Endodermal cell (in vitro differentiated cells): ENCODE measurements at regions not wholly inside any gene's neighbourhood (a gene's known extent, or its start where the extent isn't known, plus 50 kb on each side); places are given as distances from the start of the nearest gene placed in this dataset.

Source experiments
- DNase-seq: peaks from one replicate; pipeline ENCODE4 v3.0.0-alpha.2; 2017
- H3K27ac ChIP-seq: 2 replicates; pipeline ENCODE4 v1.5.1; 2013; ENCODE audit warnings: mild to moderate bottlenecking, low read depth, low read length, moderate library complexity
- H3K27me3 ChIP-seq: 2 replicates; pipeline ENCODE4 v1.6.1; 2013; ENCODE audit warnings: mild to moderate bottlenecking, low read length, moderate library complexity; ENCODE audit not compliant: insufficient read depth, control insufficient read depth, poor library complexity, severe bottlenecking
- H3K36me3 ChIP-seq: 2 replicates; pipeline ENCODE4 v1.7.0; 2013; ENCODE audit warnings: mild to moderate bottlenecking, low read length, moderate library complexity; ENCODE audit not compliant: control insufficient read depth, insufficient read depth
- H3K4me1 ChIP-seq: one replicate; pipeline ENCODE4 v1.7.0; 2013; ENCODE audit warnings: low read length; ENCODE audit not compliant: control insufficient read depth, insufficient read depth
- H3K4me3 ChIP-seq: 2 replicates; pipeline ENCODE4 v1.5.1; 2013; ENCODE audit warnings: mild to moderate bottlenecking, low read length, moderate library complexity
- H3K9ac ChIP-seq: 2 replicates; pipeline ENCODE4 v1.6.1; 2013; ENCODE audit warnings: mild to moderate bottlenecking, low read length, moderate library complexity; ENCODE audit not compliant: poor library complexity, severe bottlenecking; ENCODE audit errors: extremely low read depth
- H3K9me3 ChIP-seq: 2 replicates; pipeline ENCODE4 v1.6.1; 2013; ENCODE audit warnings: mild to moderate bottlenecking, low read length, moderate library complexity; ENCODE audit not compliant: control insufficient read depth
- H3K27ac Mint-ChIP-seq: 2 replicates; pipeline ENCODE4 v1.8.0; 2020; ENCODE audit warnings: mixed read lengths
- H3K27me3 Mint-ChIP-seq: 2 replicates; pipeline ENCODE4 v1.8.0; 2021; ENCODE audit warnings: mild to moderate bottlenecking, mixed read lengths; ENCODE audit not compliant: insufficient read depth
- H3K36me3 Mint-ChIP-seq: 2 replicates; pipeline ENCODE4 v1.8.0; 2020; ENCODE audit warnings: low read depth, mixed read lengths
- H3K4me1 Mint-ChIP-seq: 2 replicates; pipeline ENCODE4 v1.8.0; 2020; ENCODE audit warnings: mixed read lengths
- H3K4me3 Mint-ChIP-seq: 2 replicates; pipeline ENCODE4 v1.8.0; 2020; ENCODE audit warnings: mild to moderate bottlenecking, moderate library complexity, mixed read lengths
- H3K9me3 Mint-ChIP-seq: 2 replicates; pipeline ENCODE4 v1.8.0; 2020; ENCODE audit warnings: mild to moderate bottlenecking, mixed read lengths
- CTCF ChIP-seq: fragments of 200-600 bp; sonication (generic); conservative IDR thresholded peaks from 2 replicates; pipeline ENCODE4 v1.5.0; 2021; ENCODE audit warnings: antibody characterized with exemption, mild to moderate bottlenecking
- WGBS, 2 experiments: methylation state at CpG; one replicate each; pipeline versions ENCODE4 v1.1.5 to v1.1.7; 2013; ENCODE audit warnings: missing lambda C conversion rate in 2 of 2, mixed read lengths in 1 of 2; ENCODE audit not compliant: insufficient coverage in 1 of 2, insufficient read length in 1 of 2; 5-methylcytosine and 5-hydroxymethylcytosine counted together

GRCh38 chr9:84447305-84447704 is 106.7 kb upstream of the SLC28A3 start:
- no peaks in the 10 kb centered on the region for H3K4me1 ChIP-seq
- no peaks in the 10 kb centered on the region for H3K27me3 ChIP-seq
- H3K4me3 Mint-ChIP-seq = no peak overlapping the region
- H3K27me3 Mint-ChIP-seq = no peaks in the 10 kb centered on the region
- no peak overlapping the region for H3K4me3 ChIP-seq
- H3K9me3 ChIP-seq = no peaks in the 10 kb centered on the region
- TF ChIP-seq CTCF = no peak
- no peaks in the 10 kb centered on the region for H3K36me3 Mint-ChIP-seq
- no peak overlapping the region for H3K9ac ChIP-seq
- H3K9me3 Mint-ChIP-seq = no peaks in the 10 kb centered on the region
- H3K27ac Mint-ChIP-seq = no peak overlapping the region
- H3K36me3 ChIP-seq = no peaks in the 10 kb centered on the region
- no peak for DNase-seq
- no peaks in the 10 kb centered on the region for H3K4me1 Mint-ChIP-seq
- H3K27ac ChIP-seq = no peak overlapping the region
- WGBS, 2 experiments = 81 to 89% methylated on average over 1 to 2 of the region's 2 CpGs

GRCh38 chr9:84450029-84450428 is 109.5 kb upstream of the SLC28A3 start:
- 88 to 100% methylated on average over 3 to 5 of the region's 5 CpGs for WGBS, 2 experiments
- H3K4me3 Mint-ChIP-seq = no peak overlapping the region
- no peaks in the 10 kb centered on the region for H3K36me3 Mint-ChIP-seq

GRCh38 chr9:84456527-84456926 is 116.0 kb upstream of the SLC28A3 start:
- no peaks in the 10 kb centered on the region for H3K4me1 Mint-ChIP-seq
- no peaks in the 10 kb centered on the region for H3K4me1 ChIP-seq
- no peaks in the 10 kb centered on the region for H3K27me3 ChIP-seq
- H3K36me3 Mint-ChIP-seq = no peaks in the 10 kb centered on the region
- peaks cover 20% of the 10 kb centered on the region for H3K9me3 Mint-ChIP-seq
- DNase-seq = no peak
- H3K27ac ChIP-seq = no peak overlapping the region
- no peak overlapping the region for H3K4me3 Mint-ChIP-seq
- TF ChIP-seq CTCF = no peak
- H3K27ac Mint-ChIP-seq = no peak overlapping the region
- H3K36me3 ChIP-seq = no peaks in the 10 kb centered on the region
- no peaks in the 10 kb centered on the region for H3K9me3 ChIP-seq
- H3K4me3 ChIP-seq = no peak overlapping the region
- peaks cover 4% of the 10 kb centered on the region for H3K27me3 Mint-ChIP-seq
- no peak overlapping the region for H3K9ac ChIP-seq
- 84 to 92% methylated on average over 2 of the region's 2 CpGs for WGBS, 2 experiments

More at GRCh38 chr9:84450029-84450428, 109.5 kb upstream of the SLC28A3 start:
- DNase-seq = no peak
- Mint-ChIP-seq H3K9me3 (no peaks in the 10 kb centered on the region), H3K4me1 (no peaks in the 10 kb centered on the region), H3K27ac (no peak overlapping the region), H3K27me3 (no peaks in the 10 kb centered on the region)
- Histone ChIP-seq H3K4me1 (no peaks in the 10 kb centered on the region), H3K27me3 (no peaks in the 10 kb centered on the region), H3K9ac (no peak overlapping the region), H3K9me3 (no peaks in the 10 kb centered on the region), H3K36me3 (no peaks in the 10 kb centered on the region), H3K4me3 (no peak overlapping the region), H3K27ac (no peak overlapping the region)
- no peak for TF ChIP-seq CTCF
